Ishikawa (cell line): ENCODE measurements at regions not wholly inside any gene's neighbourhood (a gene's known extent, or its start where the extent isn't known, plus 50 kb on each side); places are given as distances from the start of the nearest gene placed in this dataset.

Source experiments
- CEBPB ChIP-seq: IDR thresholded peaks from 2 replicates; pipeline ENCODE4 v1.6.1; 2012
- CREB1 ChIP-seq: IDR thresholded peaks from 2 replicates; pipeline ENCODE4 v1.6.1; 2012; ENCODE audit warnings: low read depth
- EGR1 ChIP-seq: IDR thresholded peaks from 2 replicates; pipeline ENCODE4 v1.6.1; 2012
- EP300 ChIP-seq: IDR thresholded peaks from 2 replicates; pipeline ENCODE4 v1.6.1; 2012; ENCODE audit warnings: borderline replicate concordance
- FOXM1 ChIP-seq: IDR thresholded peaks from 2 replicates; pipeline ENCODE4 v1.6.1; 2012; ENCODE audit warnings: low read depth, borderline replicate concordance
- MAX ChIP-seq: IDR thresholded peaks from 2 replicates; pipeline ENCODE4 v1.6.1; 2012
- NFIC ChIP-seq: IDR thresholded peaks from 2 replicates; pipeline ENCODE4 v1.6.1; 2012
- RAD21 ChIP-seq: IDR thresholded peaks from 2 replicates; pipeline ENCODE4 v1.6.1; 2012; ENCODE audit warnings: low read depth
- REST ChIP-seq: IDR thresholded peaks from 2 replicates; pipeline ENCODE4 v1.6.1; 2012; ENCODE audit warnings: low read depth, mild to moderate bottlenecking
- TAF1 ChIP-seq: IDR thresholded peaks from 2 replicates; pipeline ENCODE4 v1.6.1; 2012; ENCODE audit warnings: low read depth, mild to moderate bottlenecking
- TCF12 ChIP-seq: IDR thresholded peaks from 2 replicates; pipeline ENCODE4 v1.6.1; 2012; ENCODE audit warnings: low read depth
- TEAD4 ChIP-seq: IDR thresholded peaks from 2 replicates; pipeline ENCODE4 v1.6.1; 2012
- USF1 ChIP-seq: IDR thresholded peaks from 2 replicates; pipeline ENCODE4 v1.6.1; 2012
- YY1 ChIP-seq: IDR thresholded peaks from 2 replicates; pipeline ENCODE4 v1.6.1; 2012; ENCODE audit warnings: low read depth
- ZBTB7A ChIP-seq: IDR thresholded peaks from 2 replicates; pipeline ENCODE4 v1.6.1; 2012; ENCODE audit warnings: low read depth

- TF ChIP-seq EGR1 (no peak), FOXM1 (no peak), TCF12 (no peak), REST (no peak), MAX (no peak), TEAD4 (no peak), USF1 (no peak), NFIC (no peak), ZBTB7A (no peak), RAD21 (no peak), CEBPB (no peak)
Measured at GRCh38 chr11:37184326-37184725, 586.3 kb upstream of the RAG2 start.

- TF ChIP-seq RAD21 (no peak), TAF1 (no peak), EP300 (no peak), CREB1 (no peak), TEAD4 (no peak), TCF12 (no peak), USF1 (no peak), YY1 (no peak), MAX (no peak), EGR1 (no peak), REST (no peak), CEBPB (no peak), FOXM1 (no peak), NFIC (no peak), ZBTB7A (no peak)
Measured at GRCh38 chr11:37182031-37182430, 584.0 kb upstream of the RAG2 start.

GRCh38 chr11:37177721-37178120, 579.7 kb upstream of the RAG2 start:
- TF ChIP-seq TEAD4, result no peak

- TF ChIP-seq TCF12 (no peak), ZBTB7A (no peak), CEBPB (no peak), TEAD4 (no peak)
Measured at GRCh38 chr11:37171451-37171850, 573.4 kb upstream of the RAG2 start.

GRCh38 chr11:37170311-37170710, 572.3 kb upstream of the RAG2 start:
- TF ChIP-seq USF1 (no peak), ZBTB7A (no peak), NFIC (no peak), YY1 (no peak), TAF1 (no peak), EGR1 (no peak), MAX (no peak), CREB1 (no peak), EP300 (no peak), RAD21 (no peak), TCF12 (no peak), REST (no peak), TEAD4 (no peak), CEBPB (no peak), FOXM1 (no peak)
